GM21529 (cell line): ENCODE measurements at regions not wholly inside any gene's neighbourhood (a gene's known extent, or its start where the extent isn't known, plus 50 kb on each side); places are given as distances from the start of the nearest gene placed in this dataset.
"Not testable (repeated sequence)": the region's sequence is repeated elsewhere in the genome, so short reads cannot be mapped to it uniquely, and the experiment has no call there.

Experiments used
- ATAC-seq: cut with Tn5 transposase; IDR thresholded peaks from one replicate; pipeline ENCODE4 v1.9.1; 2021; ENCODE audit not compliant: unreplicated experiment

DNA sequence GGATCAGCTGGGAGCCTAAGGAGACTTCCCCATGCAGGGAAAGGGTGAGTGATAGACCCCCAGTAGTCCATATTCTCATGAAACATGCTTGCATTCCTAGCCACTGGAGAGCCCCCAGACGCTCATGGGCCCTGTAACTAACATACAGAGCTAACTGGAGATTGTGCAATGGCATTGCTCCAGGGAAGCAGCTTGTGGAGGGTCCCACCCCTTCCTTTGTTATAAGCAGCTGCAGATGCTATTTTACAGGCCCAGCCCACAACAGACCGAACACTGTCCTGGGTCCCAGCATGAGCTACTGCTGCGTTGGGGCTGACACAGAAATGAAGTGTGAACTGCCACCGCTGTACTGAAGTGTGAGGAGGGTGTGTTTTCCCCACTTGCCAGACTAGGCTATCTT, 1465.7 kb upstream of the DIAPH2 start:
- ATAC-seq = no peak

DNA sequence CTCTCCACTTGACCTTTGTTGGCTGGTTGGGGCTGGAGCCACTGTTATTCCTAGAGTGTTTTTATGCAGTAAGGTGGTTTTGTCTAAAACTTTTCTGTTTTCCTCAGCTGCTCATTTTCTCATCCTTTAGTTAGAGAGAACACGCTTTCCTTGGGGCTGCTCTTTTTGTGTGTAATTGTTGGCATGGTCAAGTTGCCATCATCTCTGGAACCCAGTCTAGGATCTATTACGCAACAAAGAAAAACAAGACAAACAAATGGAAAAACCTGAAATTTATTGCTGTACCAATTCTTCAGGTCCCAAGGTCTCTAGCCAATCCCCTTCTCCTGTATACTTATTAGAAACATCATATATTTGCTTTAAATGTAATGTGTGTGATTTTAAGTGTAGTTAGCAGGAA, 1436.3 kb upstream of the DIAPH2 start:
- no peak for ATAC-seq

DNA sequence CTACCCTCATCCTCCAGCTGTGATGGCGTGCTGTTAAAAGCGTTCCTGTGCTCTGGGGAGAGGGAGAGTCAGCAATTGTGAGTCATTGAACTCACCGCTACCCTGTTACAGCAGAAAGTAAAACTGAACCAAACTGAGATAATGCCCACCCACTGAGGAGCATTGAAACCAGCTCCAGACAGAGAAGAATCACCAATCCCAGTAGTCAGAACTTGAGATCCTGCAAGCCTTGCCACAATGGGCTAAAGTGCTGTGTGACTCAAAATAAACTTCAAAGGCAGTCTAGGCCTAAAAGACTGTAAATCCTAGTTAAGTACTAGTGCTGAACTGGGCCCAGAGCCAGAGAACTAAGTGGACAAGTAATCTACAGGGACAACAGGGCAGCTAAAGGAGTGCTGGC, 1394.2 kb upstream of the DIAPH2 start:
- ATAC-seq = no peak

DNA sequence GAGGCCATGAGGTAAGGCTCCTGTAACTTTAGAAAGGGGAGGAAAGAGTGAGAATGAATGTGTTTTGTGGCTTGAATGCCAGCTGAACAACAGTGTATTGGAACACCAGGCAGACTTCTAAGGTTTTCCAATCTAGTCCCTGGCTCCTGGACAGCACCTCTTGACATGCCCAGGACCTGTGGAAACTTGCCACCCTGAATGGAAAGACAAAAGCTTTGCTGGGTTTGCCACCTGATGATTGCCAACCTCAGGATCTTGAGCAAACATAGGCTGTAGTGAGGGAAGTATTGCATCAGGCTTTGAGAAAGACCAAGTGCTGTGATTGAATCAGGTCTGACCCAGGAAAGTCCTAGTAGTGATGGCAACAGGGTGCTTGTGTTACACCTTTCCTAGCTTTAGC, 1393.1 kb upstream of the DIAPH2 start:
- no peak for ATAC-seq

DNA sequence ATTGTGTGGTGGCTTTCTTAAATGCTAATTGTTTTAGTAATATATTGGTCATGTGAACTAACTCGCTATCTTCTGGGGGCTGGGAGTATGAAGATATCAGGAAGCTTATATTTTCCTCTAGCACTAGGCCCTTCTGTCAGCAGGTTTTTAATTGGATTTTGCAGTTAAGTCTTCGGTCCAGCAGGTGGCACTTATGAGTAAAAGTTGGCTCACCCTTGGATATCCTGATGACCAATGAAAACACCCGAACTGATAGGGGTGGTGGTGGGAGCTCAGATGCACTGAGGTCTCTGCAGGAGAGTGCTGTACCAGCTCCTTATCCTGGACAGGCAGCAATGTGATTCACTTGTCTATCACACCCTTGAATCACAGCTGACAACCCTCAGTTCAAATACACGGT, 1365.8 kb upstream of the DIAPH2 start:
- ATAC-seq = no peak

DNA sequence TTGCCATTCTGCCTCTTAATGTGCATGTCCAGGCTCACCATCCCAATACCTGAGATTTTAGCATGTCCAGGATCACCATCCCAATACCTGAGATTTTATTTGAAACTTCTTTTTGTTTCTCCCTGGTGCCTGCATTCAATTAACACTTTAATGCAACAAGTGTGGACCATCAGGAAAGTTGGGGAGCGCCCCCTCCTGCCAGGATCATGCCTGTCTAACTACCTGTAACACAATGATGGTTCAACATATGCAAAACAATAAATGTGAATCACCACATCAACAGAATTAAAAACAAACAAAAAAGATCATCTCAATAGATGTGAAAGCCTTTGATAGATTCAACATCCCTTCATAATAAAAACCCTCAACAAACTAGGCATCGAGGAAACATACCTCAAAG, 1359.5 kb upstream of the DIAPH2 start:
- ATAC-seq = no peak

DNA sequence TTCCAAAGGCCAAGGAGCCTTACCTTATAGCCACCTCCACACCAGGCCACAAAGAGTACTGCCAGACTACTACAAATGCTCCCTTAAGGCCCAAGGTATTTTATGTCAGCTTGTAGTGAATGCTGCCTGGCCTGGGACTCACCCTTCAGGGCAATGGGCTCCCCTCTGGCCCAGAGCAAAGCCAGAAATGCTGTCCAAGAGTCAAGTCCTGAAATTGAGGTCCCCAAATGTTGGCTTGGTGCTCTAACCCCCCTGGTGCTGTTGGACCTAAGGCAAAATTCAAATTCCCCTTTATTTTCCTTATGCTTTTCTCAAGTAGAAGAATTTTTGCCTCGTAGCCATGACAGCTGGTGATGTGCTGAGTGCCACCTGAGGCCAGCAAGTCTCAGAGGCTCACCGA, 1354.3 kb upstream of the DIAPH2 start:
- no peak for ATAC-seq

DNA sequence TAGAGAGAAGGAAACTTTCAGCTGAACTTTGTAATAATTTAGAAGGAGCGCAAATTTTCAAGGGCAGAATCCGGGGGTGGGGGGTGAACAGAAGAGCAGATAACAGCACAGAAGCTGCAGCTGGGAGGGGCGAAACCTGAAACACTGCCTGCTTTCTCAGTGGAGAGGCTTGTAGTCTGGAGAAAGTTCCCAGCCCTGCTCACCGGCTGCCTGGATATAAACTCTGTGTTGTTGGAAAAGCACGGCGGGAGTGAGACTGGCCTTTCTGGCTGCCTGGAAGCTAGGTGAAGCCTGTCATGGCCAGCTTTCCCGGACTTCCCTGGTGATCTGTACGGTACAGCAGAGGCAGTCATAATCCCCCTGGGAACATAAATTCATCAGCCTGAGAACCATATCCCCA, 1352.1 kb upstream of the DIAPH2 start:
- no peak for ATAC-seq

DNA sequence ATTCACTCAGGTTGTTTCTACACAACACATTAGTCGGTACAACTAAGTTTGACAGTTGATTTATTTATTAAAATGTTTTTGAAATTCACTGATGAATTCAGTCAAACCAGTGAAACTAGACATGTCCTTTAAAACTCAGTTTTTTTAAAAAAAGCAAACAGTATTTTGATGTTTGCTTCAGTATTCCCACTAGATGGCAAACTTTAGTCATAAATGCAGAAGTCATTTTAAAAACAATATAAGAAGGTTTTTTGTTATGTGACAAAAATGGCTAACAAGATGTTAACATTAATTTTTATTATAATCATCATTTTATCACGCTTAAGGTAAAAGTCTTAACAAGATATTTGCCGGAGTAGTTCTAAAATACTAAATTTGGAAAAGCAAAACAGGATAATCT, 1337.8 kb upstream of the DIAPH2 start:
- ATAC-seq = no peak

DNA sequence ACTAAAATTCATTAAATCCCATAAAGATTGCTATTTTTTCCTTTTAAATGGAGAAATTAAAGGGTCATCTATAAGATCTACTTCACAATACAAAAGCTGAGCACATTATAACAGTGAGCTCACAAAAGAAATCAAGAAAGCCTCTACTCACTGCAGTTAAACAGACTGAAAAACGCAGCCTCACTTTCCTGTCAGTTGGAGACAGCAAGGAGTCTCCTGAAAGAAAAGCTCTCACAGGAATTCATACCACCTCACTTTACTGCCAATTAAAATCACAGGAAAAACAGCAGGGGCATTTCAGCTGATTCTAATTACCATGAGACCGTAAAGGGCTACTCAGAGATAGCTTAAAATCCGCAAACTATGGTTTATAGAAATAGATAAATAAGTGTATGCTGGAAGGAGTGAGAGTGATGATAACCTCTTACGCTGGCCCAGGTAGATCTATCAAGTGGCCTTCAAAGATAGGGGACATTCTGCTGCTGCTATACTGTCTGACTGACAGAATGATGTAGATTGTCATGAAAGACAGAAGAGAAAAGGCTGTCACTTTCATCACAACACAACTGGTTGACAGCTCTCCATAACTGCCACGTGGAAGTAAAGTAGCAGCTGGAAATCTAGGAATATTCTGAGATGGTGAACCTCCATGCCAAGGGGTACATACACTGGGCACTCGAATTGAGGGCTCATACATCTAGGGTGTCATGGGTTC, 1333.7 kb upstream of the DIAPH2 start:
- ATAC-seq = no peak

DNA sequence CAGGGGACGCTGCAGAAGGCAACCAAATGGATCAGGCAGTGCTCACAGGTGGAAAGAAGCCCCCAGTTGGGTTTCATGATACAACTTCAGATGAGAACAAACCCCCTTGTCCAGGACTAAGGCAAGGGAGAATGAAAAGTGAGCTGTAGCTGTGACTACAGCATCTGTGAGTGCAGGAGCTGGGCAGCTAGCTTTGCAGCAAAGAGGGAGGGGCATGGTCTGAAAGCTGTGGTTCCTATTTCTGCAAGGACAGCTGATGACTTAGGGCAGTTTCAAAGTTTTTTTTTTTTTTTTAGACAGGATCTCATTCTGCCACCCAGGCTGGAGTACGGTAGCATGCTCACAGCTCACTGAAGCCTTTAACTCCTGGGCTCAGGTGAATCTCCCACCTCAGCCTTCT, 1317.4 kb upstream of the DIAPH2 start:
- no peak for ATAC-seq

DNA sequence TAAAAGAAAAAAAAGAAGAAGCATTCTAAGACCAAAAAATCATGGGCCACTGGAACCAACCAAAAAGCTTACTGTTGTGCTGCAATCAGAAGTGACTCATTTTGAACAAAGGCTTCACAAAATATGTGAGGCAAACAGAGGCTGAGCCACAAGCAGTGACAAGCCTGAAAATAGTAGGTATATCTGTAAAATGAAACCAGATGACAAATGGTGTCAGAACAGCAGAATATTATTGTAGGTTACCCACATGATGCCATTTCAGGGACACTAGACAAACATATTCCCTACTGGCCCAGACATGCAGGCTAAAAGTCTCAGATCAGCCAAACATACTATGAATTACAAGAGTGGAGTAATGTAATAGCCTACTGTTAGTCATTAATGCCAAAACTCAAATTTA, 1301.8 kb upstream of the DIAPH2 start:
- no peak for ATAC-seq

DNA sequence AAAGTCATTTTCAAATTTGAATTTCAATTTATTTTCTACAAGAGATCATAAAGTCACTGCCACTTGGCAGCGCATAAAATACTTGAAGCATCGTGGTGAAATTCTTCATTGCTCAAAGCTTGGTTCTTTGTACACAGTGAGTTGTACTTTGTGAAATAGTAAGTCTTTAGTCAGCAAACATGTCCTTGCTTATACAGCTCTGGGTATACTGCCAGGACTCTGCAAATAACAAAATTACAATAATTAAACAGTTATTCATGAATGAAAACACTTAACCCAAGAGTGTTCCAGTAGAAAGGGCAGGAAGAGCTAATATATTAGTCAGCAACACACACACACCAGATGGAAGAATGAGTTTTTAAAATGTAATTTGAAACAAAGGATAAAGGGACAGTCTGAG, 1300.9 kb upstream of the DIAPH2 start:
- ATAC-seq = no peak

DNA sequence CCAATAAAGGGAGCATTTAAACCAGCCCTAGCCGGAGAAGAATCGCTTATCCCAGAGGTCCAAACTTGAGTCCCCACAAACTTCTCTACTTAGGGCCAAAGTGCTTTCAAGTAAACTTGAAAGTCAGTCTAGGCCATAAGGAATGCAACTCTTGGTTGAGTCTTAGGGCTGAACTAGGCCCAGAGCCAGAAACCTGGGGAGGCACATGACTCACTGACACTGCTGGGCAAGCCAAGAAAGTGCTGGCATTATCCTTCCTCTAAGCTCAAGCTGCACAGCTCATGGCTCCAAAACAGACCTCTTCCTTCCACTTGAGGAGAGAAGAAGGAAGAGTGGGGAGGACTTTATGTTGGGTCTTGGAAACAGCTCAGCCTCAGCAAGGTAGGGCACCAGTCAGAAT, 1257.3 kb upstream of the DIAPH2 start:
- no peak for ATAC-seq

DNA sequence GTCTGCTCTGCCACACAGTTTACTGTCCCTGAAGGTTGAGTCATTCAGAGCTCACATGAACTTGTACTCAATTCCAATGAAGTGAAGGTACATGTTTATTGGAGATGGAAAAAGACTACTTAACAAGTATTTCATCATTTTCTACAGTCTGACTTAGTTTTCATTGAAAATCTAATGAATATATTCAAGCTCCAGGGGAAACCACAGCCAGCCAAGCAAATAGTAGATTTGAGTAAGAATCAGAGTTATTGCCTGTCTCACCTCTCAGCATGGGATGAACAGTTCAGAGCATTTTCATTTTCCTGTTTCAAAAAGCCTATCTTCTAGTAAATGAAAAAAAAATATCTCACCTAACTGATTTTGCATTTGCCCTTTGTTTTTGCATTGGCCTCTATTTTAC, 1249.4 kb upstream of the DIAPH2 start:
- no peak for ATAC-seq

DNA sequence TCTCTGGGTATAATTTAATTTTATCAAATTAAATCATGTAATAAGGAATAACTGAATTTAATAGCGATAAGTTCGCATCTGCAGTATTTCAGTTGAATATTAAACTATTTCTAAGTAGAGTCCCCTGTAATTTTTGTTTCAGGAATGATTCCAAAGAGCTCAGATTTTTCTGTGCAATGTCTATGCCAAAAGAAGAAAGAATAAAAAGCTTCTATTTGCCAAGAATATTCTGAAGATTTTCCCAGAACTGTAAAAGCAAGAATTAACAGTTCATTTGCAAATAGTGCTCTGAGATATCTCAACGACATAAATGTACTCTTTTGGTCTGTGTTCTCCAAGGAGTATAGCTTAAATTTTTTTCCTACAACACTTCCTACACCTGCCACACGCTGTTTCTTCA, 1242.8 kb upstream of the DIAPH2 start:
- ATAC-seq = no peak

DNA sequence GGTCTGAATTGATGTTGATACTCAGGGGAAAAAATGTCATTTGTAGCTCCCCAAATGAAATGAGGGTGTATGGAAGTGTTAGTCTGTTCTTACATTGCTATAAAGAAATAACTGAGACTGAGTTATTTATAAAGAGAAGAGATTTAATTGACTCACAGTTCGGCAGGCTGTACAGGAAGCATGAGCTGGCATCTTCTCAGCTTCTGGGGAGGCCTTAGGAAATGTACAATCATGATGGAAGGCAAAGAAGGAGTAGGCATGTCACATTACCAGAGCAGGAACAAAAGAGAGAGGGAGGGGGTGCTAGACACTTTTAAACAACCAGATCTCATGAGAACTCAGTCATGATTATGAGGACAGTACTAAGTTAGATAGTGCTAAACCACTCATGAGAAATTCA, 1199.9 kb upstream of the DIAPH2 start:
- ATAC-seq = no peak

DNA sequence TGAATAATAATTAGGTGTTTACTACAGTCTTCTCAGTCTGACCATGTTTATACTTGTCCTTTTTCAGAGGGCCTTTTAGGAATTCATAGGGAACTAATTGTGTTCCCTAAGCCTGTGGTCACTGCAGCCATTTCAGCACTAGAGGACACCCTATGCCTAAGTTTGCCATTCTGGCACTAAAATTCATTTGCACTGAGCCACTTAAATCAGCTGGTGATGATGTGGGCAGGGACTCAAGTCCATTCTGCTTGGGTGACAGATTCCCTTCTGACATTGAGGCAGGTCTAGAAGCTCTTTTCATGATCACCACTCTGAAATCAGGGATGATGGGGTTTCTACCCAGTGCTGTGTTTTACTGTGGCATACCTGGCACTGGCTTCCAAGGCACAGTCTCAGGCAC, 1178.9 kb upstream of the DIAPH2 start:
- ATAC-seq = no peak

DNA sequence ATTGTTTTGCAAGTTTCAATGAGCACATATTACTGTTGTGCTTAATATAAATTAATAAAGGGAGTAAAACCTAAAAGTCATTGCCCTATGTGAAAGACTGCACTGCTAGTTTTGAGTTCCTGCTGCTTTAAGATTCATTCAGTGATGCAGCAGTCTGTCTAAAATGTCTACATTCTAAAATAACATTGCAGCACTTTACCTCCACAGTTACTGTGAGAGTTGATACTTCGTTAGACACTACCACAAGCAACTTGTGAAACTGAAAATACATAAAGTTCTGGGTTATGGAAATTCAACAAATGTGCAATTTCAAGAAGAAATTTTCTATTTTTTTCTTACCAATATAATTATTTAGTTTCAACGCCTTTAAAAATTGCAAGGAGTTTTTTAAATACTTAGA, 1175.2 kb upstream of the DIAPH2 start:
- ATAC-seq = no peak

DNA sequence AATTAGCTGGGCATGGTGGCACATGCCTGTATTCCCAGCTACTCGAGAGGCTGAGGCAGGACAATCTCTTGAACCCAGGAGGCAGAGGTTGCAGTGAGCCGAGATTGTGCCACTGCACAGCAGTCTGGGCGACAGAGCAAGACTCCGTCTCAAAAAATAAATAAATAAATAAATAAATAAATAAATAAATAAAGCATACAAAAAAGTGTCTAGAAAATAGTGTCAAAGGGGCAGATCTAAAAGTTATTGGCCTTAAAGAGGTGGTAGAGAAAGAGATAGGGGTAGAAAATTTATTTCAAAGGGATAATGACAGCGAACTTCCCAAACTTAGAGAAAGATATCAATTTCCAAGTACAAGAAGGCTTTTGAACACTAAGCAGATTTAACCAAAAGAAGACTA, 1160.6 kb upstream of the DIAPH2 start:
- not testable (repeated sequence) for ATAC-seq

DNA sequence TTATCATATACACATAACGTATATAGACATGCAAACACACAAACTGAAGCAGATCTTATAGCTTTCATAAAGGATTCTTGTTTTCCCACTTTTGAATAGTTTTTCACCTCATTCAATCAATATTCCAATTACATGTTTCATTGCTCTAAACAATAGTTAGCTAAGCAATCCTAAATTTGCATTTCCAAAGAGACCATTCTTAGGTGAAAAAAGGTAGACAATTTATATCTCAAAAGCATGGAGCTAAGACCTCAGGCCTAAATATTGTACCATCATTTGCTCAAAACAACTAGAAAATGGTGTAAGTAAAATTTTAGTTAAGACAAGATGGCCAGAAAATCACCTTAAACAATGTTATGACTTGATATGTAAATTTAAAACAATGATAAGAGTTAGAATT, 1148.5 kb upstream of the DIAPH2 start:
- no peak for ATAC-seq

DNA sequence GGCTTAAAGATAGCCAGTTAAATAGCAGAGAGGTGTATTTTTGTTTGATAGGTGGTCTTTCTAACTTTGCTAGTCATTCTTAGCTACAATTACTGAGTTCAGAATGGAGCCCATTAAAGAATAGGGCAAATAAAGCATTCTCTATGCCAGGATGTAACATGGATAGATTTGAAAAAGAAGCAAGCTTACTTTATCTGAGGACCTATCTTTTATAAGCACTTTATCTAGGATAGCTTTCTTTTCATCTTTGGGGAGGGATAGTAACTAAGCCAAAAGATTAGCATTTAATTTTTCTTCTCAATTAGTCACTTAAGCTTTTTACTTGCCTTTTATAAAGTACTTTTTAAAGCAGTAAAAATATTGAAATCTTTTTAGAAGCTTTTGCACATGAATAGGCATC, 1148.0 kb upstream of the DIAPH2 start:
- ATAC-seq = no peak

DNA sequence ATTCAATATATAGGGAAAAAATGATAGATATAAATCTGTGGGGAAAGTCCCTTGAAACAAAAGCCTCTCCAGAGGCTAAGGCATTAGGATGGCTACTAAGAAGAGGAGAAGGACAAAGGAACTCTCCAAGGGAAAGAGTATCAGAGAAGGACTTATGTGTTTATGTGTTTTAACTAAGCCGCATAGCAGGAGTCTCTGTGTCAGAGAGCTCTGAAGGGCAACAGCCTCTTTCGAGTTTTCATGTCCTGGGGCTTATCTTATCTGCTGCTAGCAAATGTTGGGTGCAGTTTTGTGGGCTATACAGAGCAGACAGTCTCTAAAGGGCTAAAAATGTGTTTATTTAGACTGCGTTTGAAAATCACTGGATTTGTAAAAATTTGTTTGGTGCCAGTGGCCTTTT, 1145.6 kb upstream of the DIAPH2 start:
- no peak for ATAC-seq

DNA sequence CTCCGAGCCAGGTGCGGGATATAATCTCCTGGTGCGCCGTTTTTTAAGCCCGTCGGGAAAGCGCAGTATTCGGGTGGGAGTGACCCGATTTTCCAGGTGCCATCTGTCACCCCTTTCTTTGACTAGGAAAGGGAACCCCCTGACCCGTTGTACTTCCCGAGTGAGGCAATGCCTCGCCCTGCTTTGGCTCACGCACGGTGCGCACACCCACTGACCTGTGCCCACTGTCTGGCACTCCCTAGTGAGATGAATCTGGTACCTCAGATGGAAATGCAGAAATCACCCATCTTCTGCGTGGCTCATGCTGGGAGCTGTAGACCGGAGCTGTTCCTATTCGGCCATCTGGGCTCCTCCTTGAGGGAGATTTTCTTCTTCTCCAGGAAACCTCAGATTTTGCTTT, 1135.1 kb upstream of the DIAPH2 start:
- ATAC-seq = not testable (repeated sequence)
